GM21576 (cell line): ENCODE measurements at regions not wholly inside any gene's neighbourhood (a gene's known extent, or its start where the extent isn't known, plus 50 kb on each side); places are given as distances from the start of the nearest gene placed in this dataset.

Experiments
- ATAC-seq: cut with Tn5 transposase; IDR thresholded peaks from one replicate; pipeline ENCODE4 v1.9.1; 2021; ENCODE audit warnings: mild to moderate bottlenecking, moderate library complexity; ENCODE audit not compliant: unreplicated experiment

DNA sequence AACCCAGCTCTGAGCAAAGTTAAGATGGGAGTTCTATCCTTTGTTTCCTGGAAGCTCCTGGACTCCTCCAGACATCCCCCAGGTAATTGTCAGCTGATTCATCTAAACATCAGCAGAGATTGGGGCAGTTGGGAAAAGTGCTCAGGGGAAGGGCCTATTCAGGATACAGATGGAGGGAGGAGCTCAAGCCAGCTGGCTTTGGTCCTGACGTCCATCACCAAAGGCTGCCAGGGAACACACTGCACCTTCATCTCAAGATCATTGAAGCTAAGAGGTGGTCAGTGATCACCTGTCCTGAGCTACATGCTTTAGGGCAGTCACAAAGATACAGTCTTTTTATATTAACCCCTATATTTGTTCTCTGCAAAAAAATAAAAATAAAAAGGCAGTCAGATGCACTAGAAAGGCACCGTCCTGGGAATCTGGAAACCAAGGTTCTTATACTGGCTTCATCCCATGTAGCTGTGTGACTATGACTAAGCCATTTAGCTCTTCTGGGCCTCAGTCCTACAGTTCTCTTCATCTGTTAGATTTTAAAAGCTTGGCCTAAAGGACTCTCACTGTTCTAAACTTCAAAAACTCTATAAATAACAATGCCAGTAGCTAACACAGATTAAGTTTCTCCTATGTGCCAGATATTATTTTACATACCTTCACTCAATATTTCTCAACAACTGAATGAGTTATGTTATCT lies 446.5 kb downstream of the BCL11A start:
- no peak for ATAC-seq

DNA sequence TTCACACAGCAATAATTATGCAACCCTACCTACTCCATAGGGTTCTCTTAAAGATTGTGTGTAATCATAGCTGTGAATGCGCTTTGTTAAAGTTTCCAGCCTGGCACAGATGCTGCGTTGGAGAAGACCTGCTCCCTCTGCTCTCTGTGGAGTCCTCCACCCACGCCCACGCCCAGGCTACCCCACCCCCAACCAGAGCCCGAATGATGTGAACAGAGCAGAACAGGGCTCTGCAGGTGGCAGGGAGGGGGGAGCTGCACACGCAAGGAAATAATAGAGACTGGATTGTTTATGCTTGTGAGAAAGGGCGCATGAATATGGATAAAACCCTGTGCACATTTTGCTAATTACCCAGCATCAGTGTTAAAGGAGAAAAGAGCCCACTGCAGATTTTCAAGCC lies 447.5 kb downstream of the BCL11A start:
- ATAC-seq = no peak

DNA sequence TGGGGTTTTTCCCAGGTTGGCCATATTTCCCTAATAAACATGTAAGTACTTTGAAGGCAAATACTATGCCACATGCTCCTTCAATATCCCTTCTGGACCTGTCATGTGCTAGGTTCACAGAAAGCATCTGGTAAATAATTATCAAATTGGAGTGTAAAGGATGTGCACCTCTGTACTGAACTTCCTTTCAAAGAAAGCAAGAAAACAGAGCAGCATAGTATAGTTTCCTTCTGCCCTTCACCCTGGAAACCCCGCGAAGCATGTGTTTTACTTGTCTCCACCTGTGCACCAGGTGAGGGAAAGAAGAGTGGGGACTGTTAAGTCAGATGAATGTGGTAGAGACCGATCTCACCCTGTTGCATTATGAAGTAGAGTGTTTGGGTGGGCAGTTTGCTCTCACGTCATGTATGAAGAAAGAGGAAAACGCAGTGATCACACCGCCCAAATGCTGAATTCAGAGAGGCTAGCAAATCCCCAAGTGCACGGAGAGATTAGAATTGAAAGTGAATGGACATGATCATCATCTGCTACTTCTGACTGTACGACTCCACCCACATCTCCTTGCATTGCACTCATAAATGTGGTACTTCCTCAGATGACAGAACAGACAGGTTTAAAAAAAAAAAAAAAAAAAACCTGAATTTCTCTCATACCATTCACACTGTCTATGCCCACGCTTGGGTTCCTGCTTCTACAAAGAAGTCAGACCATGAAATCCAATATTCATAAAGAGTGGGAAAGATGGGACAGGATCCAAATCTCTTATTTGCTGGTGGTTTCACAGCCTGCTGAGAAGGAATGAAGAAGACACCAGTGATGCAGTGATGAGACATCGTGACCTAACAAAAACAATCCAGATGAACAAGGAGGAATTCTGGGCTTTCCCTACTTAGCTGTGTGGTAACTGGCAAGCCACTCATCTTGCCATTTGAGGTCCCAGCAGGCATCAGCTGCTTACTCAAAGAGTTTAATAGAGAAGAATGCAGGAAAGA lies 448.6 kb downstream of the BCL11A start:
- ATAC-seq = no peak

DNA sequence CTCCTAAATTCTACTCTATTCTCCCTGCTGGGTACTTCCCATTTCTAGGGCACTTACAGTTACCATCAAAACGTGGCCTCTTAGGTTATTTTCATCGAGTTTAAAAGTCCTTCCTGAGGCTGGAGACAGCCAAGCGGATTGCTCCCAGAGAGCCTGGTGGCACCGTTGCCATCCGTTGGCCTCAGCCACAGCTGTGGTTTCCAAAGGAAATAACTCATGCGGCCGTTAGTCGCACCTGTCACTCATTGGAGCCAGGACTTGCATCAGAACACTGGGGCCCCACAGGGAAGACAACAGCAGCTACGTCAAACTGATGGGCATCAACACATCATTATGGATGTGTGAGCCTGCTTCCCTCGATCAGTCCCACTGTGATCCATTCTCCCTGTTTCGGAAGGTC lies 453.4 kb downstream of the BCL11A start:
- ATAC-seq = no peak

DNA sequence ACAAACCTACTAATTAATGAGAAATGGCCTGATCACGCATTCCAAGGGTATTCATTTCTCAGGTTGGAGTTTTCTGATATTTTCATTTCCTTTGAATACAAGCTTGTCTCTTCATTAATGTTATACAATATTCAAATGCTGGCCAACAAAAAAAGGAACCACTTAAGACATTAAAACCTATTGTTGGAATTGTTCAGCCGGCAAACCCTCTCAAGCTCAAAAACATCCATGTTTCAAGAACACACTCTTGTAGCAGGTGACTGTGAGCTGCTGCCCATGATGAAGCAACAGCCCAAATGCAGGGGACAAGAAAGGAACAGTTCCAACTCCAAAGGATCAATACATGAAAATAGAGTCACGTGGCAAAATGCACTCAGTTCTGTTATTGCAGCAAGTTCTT lies 454.5 kb downstream of the BCL11A start:
- ATAC-seq = no peak

DNA sequence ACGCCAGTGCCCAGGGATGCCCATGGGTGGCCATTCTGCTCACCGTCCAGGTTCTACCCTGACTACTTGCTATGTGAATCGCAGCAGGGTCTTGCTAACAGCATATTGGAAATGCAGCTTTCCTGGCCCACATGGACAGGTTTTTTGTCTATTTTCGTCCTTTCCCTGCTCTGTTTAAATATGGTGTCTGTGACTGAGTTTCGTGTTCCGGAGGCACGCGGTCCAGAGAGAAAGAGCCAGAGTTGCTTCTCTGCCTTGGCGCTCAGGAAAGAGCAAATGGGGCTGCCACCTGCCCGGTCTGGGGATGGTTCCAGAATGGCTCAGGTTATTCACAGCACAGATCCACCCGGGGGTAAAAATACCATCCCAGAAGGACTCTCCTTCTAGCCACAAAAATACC lies 456.2 kb downstream of the BCL11A start:
- no peak for ATAC-seq

DNA sequence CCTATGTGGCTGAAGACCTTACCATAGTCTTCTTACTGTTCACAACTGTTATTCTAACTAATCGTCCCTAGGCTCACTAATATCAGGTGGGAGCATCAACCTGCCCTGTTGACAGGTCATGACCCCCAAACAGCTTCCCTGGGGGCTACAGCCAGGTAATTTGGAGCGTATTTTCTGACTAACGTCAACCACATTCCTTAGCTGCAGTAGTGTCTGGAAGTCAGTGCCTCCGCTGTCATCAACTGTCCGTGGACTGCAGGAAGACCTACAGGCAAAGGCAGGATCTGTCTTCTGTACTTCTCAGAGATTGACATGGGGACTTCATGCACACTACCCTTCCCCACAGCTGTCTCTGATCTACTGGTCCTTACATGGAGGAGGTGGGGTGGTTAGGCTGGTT lies 456.9 kb downstream of the BCL11A start:
- no peak for ATAC-seq

DNA sequence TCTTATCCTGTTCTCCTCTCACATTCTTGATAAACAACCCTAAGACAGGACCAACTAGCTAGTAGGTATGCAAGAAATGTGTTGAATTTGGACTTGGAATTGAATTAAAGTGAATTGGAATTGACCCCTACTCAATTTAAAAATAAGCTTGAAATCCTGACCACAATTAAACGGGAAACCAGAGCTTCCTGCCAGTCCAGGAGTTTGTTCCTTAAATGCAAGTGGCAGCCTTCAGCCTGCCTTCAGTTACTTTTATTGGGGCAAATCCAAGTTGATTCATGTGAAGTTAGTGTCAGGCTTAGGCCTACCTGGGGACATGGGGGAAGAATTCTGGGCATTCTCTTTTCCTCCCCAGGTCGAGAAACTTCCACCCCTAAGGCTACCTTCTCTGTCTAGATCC lies 457.6 kb downstream of the BCL11A start:
- no peak for ATAC-seq

DNA sequence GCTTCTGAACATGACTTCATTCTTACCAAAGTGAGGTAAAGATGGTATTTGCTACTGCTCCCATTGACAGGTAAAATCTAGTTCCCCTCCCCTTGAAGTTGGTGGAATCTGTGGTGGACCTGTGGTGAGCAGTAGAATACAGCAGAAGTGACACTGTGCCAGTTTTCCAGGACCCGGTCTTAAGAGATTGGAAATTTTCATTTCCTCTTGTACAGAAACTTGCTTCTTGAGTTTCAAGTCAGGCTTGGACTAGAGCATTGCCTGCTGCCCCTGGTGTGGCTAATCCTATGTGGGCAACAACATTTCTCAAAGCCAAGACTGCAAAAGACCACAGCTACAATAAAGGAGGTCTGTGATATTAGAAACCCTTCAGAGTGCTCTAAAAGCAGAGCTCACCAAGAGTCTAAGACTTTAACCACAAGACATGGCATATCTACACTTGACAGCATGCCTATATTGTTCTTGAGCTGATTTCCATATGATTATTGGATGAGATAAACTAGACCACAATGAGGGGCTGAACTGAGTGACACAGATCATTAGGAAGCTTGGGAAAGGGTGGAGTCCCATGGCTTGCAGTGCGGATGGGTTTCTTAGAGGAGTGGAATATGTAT lies 458.1 kb downstream of the BCL11A start:
- no peak for ATAC-seq

DNA sequence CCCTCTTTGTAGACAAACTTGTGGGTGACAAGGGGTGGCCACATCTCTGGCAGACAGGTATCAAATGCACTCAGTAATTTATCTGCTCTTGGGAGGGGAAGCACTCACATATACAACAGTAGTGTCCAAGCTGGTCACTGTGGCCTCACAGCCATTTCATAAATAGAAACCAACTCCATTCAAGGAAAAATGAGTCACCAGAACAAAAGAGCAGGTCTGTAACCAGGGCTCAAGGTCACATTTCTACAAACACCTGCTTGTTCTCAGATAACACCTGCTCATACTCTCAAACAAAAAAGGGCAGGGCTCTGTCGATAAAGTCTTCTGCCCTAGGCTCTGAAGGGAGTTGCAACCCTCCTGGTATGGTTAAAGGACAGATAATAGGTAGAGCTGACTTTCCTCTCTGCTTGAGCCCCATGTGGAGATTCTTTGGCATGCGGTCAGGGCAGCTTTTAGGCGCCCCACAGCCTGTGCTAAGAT lies 459.0 kb downstream of the BCL11A start:
- ATAC-seq = no peak

DNA sequence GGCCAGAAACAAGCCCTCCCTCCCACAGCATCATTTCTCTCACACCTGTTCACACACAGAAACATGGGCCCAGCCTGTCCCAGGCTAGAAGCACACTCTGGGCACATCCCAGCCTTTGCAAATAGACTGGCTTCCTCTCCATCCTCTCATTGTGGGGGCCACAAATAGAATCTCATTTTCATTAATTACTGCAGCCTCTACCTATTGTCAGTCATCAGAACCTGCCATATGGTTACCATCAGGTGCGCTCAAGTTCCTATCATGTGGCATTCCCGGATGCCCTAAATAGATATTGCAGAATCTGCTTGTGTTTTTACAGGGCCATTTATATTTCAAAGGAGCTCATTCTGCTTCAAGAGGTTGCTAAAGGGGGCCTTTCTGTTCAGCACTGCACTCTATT lies 460.7 kb downstream of the BCL11A start:
- no peak for ATAC-seq

DNA sequence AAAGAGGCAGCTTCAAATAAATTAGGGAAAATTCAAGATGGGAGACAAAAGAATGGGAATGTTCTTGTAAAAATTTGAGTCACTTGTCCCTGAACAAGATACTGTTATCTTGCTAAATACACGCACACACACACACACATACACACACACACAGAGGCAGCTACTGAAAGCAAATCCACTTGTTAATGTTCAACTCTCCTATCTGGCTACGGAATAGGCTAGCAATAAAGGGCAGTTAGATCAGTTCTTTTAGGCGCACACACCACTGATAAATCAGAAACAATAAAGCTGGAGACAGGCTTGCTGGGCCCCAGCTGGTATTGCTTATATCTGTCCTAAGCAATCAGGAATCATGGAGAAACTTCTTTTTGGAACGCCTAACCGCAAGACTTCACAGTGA lies 461.6 kb downstream of the BCL11A start:
- no peak for ATAC-seq

DNA sequence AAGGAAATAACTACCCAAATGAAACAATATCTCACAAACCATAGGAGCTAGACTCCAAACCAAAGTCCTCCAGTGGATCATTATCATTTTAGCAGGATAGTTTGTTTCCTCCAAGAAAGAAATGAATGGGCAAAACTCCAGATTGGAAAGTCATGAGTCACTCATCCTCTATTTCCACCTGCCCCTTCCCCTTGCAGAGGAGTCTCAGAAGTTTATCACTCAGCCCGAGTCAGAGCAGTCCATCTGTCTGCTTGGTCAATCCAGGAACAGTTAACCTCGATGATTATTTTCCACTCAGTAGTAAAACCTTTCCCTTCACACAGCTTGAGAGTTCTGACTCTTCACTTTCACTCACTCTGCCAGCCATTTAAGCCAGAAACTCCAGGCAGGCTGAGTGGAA lies 462.2 kb downstream of the BCL11A start:
- ATAC-seq = no peak

DNA sequence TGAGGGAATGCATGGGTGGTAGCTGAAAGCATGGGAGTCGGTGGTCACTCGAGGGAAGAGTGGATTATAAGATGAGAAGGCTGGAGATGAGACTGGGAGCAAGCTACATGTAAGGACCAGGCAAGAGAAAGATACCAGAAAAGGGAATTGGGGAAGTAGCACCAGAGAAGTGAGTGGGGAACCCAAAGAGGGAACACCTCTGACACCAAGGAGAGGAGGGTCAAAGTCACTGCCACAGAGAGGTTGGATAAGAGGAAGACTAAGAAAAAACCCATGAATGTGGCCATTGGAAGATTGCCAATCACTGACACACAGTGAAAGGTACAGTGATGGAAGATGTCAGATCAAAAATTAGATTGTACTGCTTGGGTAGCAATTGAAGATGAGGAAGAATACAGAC lies 473.9 kb downstream of the BCL11A start:
- ATAC-seq = no peak

DNA sequence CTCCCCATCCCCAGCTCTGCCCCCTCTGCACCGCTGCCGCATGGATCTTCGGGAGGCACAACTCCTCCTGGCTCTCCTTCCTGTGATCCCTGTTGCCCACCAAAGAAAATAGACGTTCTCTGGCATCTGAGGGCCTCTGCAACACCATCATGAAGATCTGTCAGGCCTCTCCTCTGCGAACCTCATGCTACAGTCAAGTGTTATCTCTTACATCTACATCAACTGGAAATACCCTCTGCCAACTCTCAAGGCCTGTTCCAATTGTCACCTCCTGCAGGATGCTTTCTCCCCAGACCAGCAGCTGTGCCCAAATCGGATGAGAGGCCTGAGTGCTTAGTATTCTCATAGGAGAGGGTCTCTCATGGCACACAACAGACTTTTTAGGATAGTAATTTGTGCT lies 478.4 kb downstream of the BCL11A start:
- no peak for ATAC-seq

DNA sequence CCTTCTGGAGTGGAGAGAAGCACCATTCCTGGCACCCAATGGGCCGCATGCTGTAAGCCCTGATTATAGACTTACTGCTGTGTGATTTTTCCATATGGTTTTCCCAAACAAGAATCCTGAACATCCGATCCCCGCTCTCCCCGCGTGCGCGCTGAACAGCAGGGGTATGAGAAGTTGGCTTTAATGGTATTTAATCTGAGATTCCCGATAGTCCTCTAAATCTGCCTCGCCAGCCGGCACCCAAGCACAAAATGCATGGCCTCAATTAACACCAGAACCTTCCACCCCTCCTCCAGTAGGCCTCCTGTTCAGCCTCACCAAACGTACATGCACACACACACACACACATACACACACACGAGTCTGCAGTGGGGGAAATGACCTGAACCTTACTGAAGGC lies 480.3 kb downstream of the BCL11A start:
- no peak for ATAC-seq

DNA sequence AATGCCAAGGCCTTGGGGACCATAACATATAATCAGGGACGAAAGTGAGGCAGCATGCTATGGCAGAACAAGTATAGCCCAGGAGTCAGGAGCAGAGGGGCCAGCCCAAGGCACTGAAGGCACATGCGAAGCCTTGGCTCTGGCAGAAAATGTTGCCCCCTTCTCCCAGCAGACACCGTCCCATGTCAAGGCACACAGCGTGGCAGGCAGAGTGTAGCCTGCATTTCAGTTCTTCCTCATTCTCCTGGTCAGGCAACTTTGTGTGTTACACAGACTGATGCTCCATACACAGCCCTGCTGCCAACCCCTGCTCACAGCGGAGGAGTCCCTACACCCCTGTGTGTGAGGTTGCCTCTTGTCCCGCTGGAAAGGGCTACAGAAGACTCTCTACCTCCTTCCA lies 480.8 kb downstream of the BCL11A start:
- ATAC-seq = no peak

DNA sequence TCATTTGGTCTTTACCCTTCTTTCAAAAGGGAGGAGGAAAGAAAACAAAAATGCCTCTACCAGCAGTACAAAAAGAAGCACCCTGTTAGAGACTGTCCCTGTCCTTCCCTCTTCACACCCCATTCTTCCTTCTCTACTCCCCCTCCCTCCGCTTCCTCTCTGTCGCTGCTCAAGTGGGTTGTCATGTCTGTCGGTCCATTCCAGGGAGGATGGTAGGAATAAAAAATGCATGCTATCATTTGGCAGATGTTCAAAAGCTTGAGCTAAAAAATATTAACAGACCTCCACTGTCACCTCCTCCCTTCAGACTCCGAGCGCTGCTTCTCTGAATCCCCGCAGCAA lies 482.0 kb downstream of the BCL11A start:
- no peak for ATAC-seq

DNA sequence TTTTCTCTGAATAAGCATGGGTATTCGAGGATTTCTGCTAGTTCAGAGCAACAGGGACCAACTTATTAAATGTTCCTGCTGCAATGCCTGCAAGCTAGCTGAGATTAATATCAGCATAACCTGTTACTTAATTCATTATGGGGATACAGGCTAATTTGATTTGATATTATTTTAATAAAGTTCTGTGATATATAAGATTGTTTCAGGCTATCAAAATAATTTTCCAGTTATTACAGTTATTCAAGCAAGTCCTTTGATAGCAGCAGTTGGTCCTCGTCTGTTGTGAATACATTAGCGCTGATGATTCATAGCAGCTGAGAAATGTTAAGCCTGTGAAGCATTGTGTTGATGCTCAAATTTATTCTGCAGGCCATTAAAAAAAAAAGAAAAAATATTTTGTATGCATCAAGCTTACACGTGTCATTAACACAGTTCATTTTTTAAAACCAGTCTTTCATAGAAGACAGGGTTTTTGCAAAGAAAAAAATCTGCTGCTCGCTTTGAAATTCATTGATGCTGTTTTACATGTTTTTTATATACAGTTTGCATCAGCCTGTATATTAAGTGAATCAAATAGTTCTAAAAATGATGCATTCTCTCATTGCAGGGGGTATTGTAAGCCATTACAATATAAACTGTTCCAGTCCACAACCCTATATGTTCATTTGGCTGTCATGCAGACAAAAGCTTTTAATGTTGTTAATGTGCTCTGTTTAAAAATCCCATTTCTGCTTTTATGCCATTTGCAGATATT lies 482.5 kb downstream of the BCL11A start:
- ATAC-seq = no peak

DNA sequence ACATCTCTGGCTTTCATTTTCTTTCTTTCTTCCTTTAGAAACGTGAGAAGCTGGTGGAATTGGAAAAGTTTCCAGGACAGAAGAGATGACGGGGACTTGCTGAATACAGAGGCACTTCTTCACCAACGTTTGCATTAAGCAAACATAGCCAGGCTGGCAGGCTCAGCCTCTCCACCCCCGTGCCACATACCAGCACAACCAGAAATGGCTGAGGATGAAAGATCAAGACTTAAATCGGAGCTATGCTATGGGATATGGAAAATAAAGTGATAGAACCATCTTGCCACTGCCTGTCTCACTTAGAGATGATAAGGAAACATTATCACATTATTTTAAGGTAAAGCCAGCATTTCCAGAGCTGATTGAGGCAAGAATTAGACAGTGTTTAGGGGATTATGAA lies 483.3 kb downstream of the BCL11A start:
- no peak for ATAC-seq

DNA sequence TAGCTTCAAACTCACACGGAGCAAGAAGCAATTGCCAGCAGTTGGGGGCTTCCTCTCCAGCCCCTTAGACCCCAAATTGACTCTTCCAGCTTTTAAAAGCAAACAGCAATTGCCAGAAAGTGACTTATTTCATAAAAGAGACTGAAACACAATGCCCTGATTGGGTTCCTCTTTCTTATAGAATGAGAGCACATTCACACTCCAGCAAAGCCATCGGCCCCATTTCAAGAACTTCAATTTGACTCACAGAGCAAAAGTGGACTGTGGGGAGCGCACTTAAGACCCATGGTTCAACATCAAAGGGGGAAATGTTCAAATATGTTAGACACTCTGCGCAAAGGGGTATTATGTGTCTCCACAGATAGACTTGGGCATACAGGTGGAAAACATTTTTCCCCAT lies 484.7 kb downstream of the BCL11A start:
- no peak for ATAC-seq
